GM12864 (cell line): ENCODE measurements at regions not wholly inside any gene's neighbourhood (a gene's known extent, or its start where the extent isn't known, plus 50 kb on each side); places are given as distances from the start of the nearest gene placed in this dataset.

Experiments
- DNase-seq: peaks from one replicate; pipeline ENCODE4 v3.0.0-alpha.2; 2011; ENCODE audit warnings: low read depth
- H3K4me3 ChIP-seq: 2 replicates; pipeline ENCODE4 v1.5.1; 2011; ENCODE audit warnings: mild to moderate bottlenecking, low read depth, low read length, control low read depth
- TF ChIP-seq, protein P1 (sequence below): IDR thresholded peaks from 2 replicates; pipeline ENCODE4 v1.5.1; 2011; ENCODE audit warnings: low read depth, mild to moderate bottlenecking, moderate library complexity, low read length, control low read depth, inconsistent platforms; ENCODE audit errors: missing control alignments

DNA sequence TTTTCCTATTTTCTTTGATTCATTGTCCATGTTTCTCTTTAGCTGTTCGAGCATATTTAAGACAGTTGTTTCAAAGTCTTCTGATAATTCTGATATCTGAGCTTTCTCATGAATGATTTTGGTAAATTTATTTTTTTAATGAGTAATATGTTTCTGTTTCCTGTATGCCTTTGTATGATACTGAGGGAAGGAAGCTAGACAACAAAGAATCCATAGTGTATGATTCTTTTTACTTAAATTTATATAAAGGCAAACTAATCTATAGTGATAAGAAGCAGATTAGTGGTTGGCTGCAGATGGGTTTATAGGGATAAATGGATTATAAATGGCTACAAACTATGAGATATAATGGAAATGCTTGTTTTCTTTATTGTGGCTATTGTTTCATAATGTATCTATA, 352.7 kb upstream of the CDH2 start:
- no peak overlapping the region for H3K4me3 ChIP-seq
- DNase-seq: no peak
- TF ChIP-seq, protein P1, sequence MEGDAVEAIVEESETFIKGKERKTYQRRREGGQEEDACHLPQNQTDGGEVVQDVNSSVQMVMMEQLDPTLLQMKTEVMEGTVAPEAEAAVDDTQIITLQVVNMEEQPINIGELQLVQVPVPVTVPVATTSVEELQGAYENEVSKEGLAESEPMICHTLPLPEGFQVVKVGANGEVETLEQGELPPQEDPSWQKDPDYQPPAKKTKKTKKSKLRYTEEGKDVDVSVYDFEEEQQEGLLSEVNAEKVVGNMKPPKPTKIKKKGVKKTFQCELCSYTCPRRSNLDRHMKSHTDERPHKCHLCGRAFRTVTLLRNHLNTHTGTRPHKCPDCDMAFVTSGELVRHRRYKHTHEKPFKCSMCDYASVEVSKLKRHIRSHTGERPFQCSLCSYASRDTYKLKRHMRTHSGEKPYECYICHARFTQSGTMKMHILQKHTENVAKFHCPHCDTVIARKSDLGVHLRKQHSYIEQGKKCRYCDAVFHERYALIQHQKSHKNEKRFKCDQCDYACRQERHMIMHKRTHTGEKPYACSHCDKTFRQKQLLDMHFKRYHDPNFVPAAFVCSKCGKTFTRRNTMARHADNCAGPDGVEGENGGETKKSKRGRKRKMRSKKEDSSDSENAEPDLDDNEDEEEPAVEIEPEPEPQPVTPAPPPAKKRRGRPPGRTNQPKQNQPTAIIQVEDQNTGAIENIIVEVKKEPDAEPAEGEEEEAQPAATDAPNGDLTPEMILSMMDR: no peak

GRCh38 chr18:28526196-28526595, 349.3 kb upstream of the CDH2 start:
- TF ChIP-seq, protein P1: no peak
- H3K4me3 ChIP-seq: no peak overlapping the region
- no peak for DNase-seq

GRCh38 chr18:28523758-28524475, 347.0 kb upstream of the CDH2 start:
- no peak overlapping the region for H3K4me3 ChIP-seq
- TF ChIP-seq, protein P1: no peak
- DNase-seq: no peak

GRCh38 chr18:28522236-28522635, 345.3 kb upstream of the CDH2 start:
- DNase-seq: no peak
- no peak overlapping the region for H3K4me3 ChIP-seq
- TF ChIP-seq, protein P1: no peak

DNA sequence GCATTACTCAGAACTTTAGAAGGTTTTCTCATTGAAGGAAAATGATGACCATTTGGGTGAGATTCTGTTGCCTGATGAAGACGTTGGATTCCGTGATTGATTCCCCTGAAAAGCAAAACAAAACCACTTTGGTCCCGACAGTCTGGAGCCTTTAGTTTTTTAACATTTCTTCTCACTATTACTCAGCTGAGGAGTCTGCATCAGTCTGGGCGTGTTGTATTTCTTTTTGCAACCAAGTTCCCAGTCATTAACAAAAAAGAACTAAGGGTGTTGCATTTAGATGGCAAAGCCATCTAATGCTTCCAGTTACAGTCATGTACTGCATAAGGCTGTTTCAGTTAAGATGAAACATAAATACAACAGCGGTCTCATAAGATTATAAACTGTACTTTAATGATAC, 343.1 kb upstream of the CDH2 start:
- no peak overlapping the region for H3K4me3 ChIP-seq
- TF ChIP-seq, protein P1: no peak

GRCh38 chr18:28514699-28515098, 337.8 kb upstream of the CDH2 start:
- DNase-seq: no peak
- TF ChIP-seq, protein P1: no peak
- H3K4me3 ChIP-seq: no peak overlapping the region

More for the DNA sequence above, 343.1 kb upstream of the CDH2 start:
- no peak for DNase-seq

DNA sequence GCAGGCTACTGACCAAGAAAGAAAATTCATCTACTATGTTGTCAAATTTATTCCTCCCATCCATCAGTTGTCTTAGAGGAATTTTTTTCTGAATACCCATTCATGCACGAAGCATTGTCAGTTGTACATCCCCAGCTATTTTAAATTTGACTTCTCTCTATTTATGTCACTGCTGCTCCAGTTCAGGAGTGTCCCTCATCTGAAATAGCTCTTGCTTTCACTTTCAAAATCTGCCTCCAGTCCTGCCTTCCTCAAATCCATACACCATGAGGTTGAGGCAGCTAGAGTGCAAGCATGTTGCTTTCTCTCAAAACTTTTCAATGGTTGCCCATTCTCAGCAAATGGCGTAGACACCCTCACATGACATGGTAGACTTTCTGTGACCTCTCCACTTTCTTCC, 335.4 kb upstream of the CDH2 start:
- TF ChIP-seq, protein P1: no peak
- DNase-seq: no peak
- H3K4me3 ChIP-seq: no peak overlapping the region
